Thymus (tissue), 11 donors: ENCODE measurements at regions not wholly inside any gene's neighbourhood (a gene's known extent, or its start where the extent isn't known, plus 50 kb on each side); places are given as distances from the start of the nearest gene placed in this dataset.
"Not testable (repeated sequence)": the region's sequence is repeated elsewhere in the genome, so short reads cannot be mapped to it uniquely, and the experiment has no call there.

Source experiments
- DNase-seq, 9 donors: peaks; one replicate each; pipeline ENCODE4 v3.0.0-alpha.2; 2013; ENCODE audit warnings: low spot score in 9 of 9, low read depth in 6 of 9, missing footprints in 1 of 9
- H3K27ac ChIP-seq, 2 donors: one replicate each; pipeline ENCODE4 v1.5.1; 2013; ENCODE audit warnings: control low read depth in 1 of 2, low read depth in 1 of 2, low read length in 1 of 2, mild to moderate bottlenecking in 1 of 2, moderate library complexity in 1 of 2
- H3K27me3 ChIP-seq, 2 donors: one replicate each; pipeline ENCODE4 v1.5.1; 2013; ENCODE audit warnings: low read length in 1 of 2; ENCODE audit not compliant: control insufficient read depth in 2 of 2, insufficient read depth in 1 of 2
- H3K36me3 ChIP-seq, 2 donors: one replicate each; pipeline ENCODE4 v1.5.1; 2013; ENCODE audit warnings: low read length in 1 of 2, mild to moderate bottlenecking in 1 of 2, moderate library complexity in 1 of 2; ENCODE audit not compliant: control insufficient read depth in 2 of 2, insufficient read depth in 2 of 2
- H3K4me1 ChIP-seq, 2 donors: one replicate each; pipeline ENCODE4 v1.5.1; 2013; ENCODE audit warnings: low read length in 2 of 2; ENCODE audit not compliant: control insufficient read depth in 2 of 2, insufficient read depth in 2 of 2
- H3K4me3 ChIP-seq, 2 donors: one replicate each; pipeline ENCODE4 v1.5.1; 2013; ENCODE audit warnings: low read length in 2 of 2, control low read depth in 1 of 2, mild to moderate bottlenecking in 1 of 2
- H3K9me3 ChIP-seq, 2 donors: one replicate each; pipeline ENCODE4 v1.5.1; 2013; ENCODE audit warnings: low read length in 1 of 2, mild to moderate bottlenecking in 1 of 2; ENCODE audit not compliant: control insufficient read depth in 2 of 2, insufficient read depth in 1 of 2
- WGBS: extraction: QIAGEN DNeasy Blood & Tissue Kit; methylation state at CpG from one replicate; pipeline ENCODE4 v1.1.7; 2013; 5-methylcytosine and 5-hydroxymethylcytosine counted together
- donor health status: healthy.

GRCh38 chrX:26925088-26925487 lies 538.1 kb downstream of the PPP4R3C start:
- Histone ChIP-seq H3K27ac (no peak overlapping the region), H3K27me3 (no peaks in the 10 kb centered on the region), H3K4me1 (no peaks in the 10 kb centered on the region), H3K36me3 (no peaks in the 10 kb centered on the region), H3K4me3 (no peak overlapping the region), H3K9me3 (no peaks in the 10 kb centered on the region)
- no peak for DNase-seq

GRCh38 chrX:26922278-26922677 lies 540.9 kb downstream of the PPP4R3C start:
- H3K27ac ChIP-seq, result no peak overlapping the region
- no peak for DNase-seq
- no peaks in the 10 kb centered on the region for H3K9me3 ChIP-seq
- no peak overlapping the region for H3K4me3 ChIP-seq
- no peaks in the 10 kb centered on the region for H3K36me3 ChIP-seq
- H3K4me1 ChIP-seq, result no peaks in the 10 kb centered on the region
- H3K27me3 ChIP-seq, result no peaks in the 10 kb centered on the region
- WGBS, result 93% methylated on average over 3 of the region's 3 CpGs

- H3K4me1 ChIP-seq, result no peaks in the 10 kb centered on the region
- 45% methylated on average over 4 of the region's 4 CpGs for whole genome bisulfite sequencing
- H3K4me3 ChIP-seq, result no peak overlapping the region
- no peak overlapping the region for H3K27ac ChIP-seq
- no peaks in the 10 kb centered on the region for H3K36me3 ChIP-seq
- peak in 2 of 9 donors; percentile 4 to 12 for DNase-seq
- no peaks in the 10 kb centered on the region for H3K27me3 ChIP-seq
- H3K9me3 ChIP-seq, result no peaks in the 10 kb centered on the region
Observed at GRCh38 chrX:26918631-26919030, 544.5 kb downstream of the PPP4R3C start.

GRCh38 chrX:26916991-26917390 lies 546.1 kb downstream of the PPP4R3C start:
- H3K36me3 ChIP-seq, result no peaks in the 10 kb centered on the region
- no peak overlapping the region for H3K27ac ChIP-seq
- no peaks in the 10 kb centered on the region for H3K27me3 ChIP-seq
- no peaks in the 10 kb centered on the region for H3K9me3 ChIP-seq
- WGBS, result 91% methylated on average over 5 of the region's 5 CpGs
- H3K4me3 ChIP-seq, result no peak overlapping the region
- DNase-seq, result no peak
- H3K4me1 ChIP-seq, result no peaks in the 10 kb centered on the region

GRCh38 chrX:26915064-26915463 lies 548.1 kb downstream of the PPP4R3C start:
- H3K27me3 ChIP-seq, result no peaks in the 10 kb centered on the region
- no peak overlapping the region for H3K4me3 ChIP-seq
- H3K27ac ChIP-seq, result no peak overlapping the region
- WGBS, result 90% methylated on average over 2 of the region's 2 CpGs
- no peaks in the 10 kb centered on the region for H3K4me1 ChIP-seq
- no peaks in the 10 kb centered on the region for H3K9me3 ChIP-seq
- DNase-seq, result no peak
- no peaks in the 10 kb centered on the region for H3K36me3 ChIP-seq

GRCh38 chrX:26914232-26914631 lies 548.9 kb downstream of the PPP4R3C start:
- 44% methylated on average over 2 of the region's 2 CpGs for WGBS
- H3K4me1 ChIP-seq, result no peaks in the 10 kb centered on the region

GRCh38 chrX:26911785-26912184 lies 551.4 kb downstream of the PPP4R3C start:
- H3K4me3 ChIP-seq, DNase-seq, H3K27me3 ChIP-seq, H3K36me3 ChIP-seq, H3K27ac ChIP-seq, H3K9me3 ChIP-seq, H3K4me1 ChIP-seq: not testable (repeated sequence)
- 96% methylated on average over 3 of the region's 3 CpGs for WGBS

More at GRCh38 chrX:26914232-26914631, 548.9 kb downstream of the PPP4R3C start:
- Histone ChIP-seq H3K27ac (no peak overlapping the region), H3K27me3 (no peaks in the 10 kb centered on the region), H3K36me3 (no peaks in the 10 kb centered on the region), H3K4me3 (no peak overlapping the region), H3K9me3 (no peaks in the 10 kb centered on the region)
- no peak for DNase-seq

- no peak overlapping the region for H3K27ac ChIP-seq
- DNase-seq, result no peak
- H3K4me1 ChIP-seq, result no peaks in the 10 kb centered on the region
- no peaks in the 10 kb centered on the region for H3K36me3 ChIP-seq
- H3K4me3 ChIP-seq, result no peak overlapping the region
- no peaks in the 10 kb centered on the region for H3K9me3 ChIP-seq
- WGBS, result 84% methylated on average over 2 of the region's 2 CpGs
- no peaks in the 10 kb centered on the region for H3K27me3 ChIP-seq
Observed at GRCh38 chrX:26909728-26910127, 553.4 kb downstream of the PPP4R3C start.

- no peaks in the 10 kb centered on the region for H3K36me3 ChIP-seq
- 85% methylated on average over 1 of the region's 1 CpG for WGBS
- no peak for DNase-seq
Observed at GRCh38 chrX:26908218-26908617, 554.9 kb downstream of the PPP4R3C start.

GRCh38 chrX:26889574-26889973 lies 573.6 kb downstream of the PPP4R3C start:
- H3K27ac ChIP-seq, result no peak overlapping the region
- no peak for DNase-seq
- WGBS, result 95% methylated on average over 3 of the region's 3 CpGs
- no peak overlapping the region for H3K4me3 ChIP-seq
- no peaks in the 10 kb centered on the region for H3K36me3 ChIP-seq
- no peaks in the 10 kb centered on the region for H3K9me3 ChIP-seq
- H3K27me3 ChIP-seq, result no peaks in the 10 kb centered on the region
- no peaks in the 10 kb centered on the region for H3K4me1 ChIP-seq

More at GRCh38 chrX:26908218-26908617, 554.9 kb downstream of the PPP4R3C start:
- Histone ChIP-seq H3K27ac (no peak overlapping the region), H3K9me3 (no peaks in the 10 kb centered on the region), H3K27me3 (no peaks in the 10 kb centered on the region), H3K4me3 (no peak overlapping the region), H3K4me1 (no peaks in the 10 kb centered on the region)
